ENCODE measurements at regions not wholly inside any gene's neighbourhood (a gene's known extent, or its start where the extent isn't known, plus 50 kb on each side); places are given as distances from the start of the nearest gene placed in this dataset.

DNA sequence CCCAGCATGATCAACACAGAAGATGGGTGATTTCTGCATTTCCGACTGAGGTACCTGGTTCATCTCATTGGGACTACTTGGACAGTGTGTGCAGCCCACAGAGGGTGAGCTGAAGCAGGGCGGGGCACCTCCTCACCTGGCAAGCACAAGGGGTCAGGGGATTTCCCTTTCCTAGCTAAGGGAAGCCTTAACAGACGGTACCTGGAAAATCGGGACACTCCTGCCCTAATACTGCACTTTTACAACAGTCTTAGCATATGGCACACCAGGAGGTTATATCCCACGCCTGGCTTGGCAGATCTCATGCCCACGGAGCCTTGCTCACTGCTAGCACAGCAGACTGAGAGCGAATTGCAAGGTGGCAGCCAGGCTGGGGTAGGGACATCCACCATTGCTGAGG lies 92.9 kb upstream of the GRID2 start:
- TF ChIP-seq, protein P1, sequence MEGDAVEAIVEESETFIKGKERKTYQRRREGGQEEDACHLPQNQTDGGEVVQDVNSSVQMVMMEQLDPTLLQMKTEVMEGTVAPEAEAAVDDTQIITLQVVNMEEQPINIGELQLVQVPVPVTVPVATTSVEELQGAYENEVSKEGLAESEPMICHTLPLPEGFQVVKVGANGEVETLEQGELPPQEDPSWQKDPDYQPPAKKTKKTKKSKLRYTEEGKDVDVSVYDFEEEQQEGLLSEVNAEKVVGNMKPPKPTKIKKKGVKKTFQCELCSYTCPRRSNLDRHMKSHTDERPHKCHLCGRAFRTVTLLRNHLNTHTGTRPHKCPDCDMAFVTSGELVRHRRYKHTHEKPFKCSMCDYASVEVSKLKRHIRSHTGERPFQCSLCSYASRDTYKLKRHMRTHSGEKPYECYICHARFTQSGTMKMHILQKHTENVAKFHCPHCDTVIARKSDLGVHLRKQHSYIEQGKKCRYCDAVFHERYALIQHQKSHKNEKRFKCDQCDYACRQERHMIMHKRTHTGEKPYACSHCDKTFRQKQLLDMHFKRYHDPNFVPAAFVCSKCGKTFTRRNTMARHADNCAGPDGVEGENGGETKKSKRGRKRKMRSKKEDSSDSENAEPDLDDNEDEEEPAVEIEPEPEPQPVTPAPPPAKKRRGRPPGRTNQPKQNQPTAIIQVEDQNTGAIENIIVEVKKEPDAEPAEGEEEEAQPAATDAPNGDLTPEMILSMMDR (conservative IDR thresholded peaks at IDR 0.05): no peak
- no peak for TF ChIP-seq ZFX (IDR thresholded peaks at IDR 0.05)
